Activated naive CD8-positive, alpha-beta T cell (primary cell): ENCODE measurements at regions not wholly inside any gene's neighbourhood (a gene's known extent, or its start where the extent isn't known, plus 50 kb on each side); places are given as distances from the start of the nearest gene placed in this dataset.
"Not testable (repeated sequence)": the region's sequence is repeated elsewhere in the genome, so short reads cannot be mapped to it uniquely, and the experiment has no call there.

Experiments
- H3K27ac Mint-ChIP-seq: one replicate; pipeline ENCODE4 v1.8.0; 2021; ENCODE audit warnings: mixed read lengths
- H3K27me3 Mint-ChIP-seq: one replicate; pipeline ENCODE4 v1.8.0; 2021; ENCODE audit warnings: mixed read lengths
- H3K36me3 Mint-ChIP-seq: one replicate; pipeline ENCODE4 v1.8.0; 2021; ENCODE audit warnings: mixed read lengths
- H3K4me1 Mint-ChIP-seq: one replicate; pipeline ENCODE4 v1.8.0; 2021; ENCODE audit warnings: low read depth, mixed read lengths
- H3K4me3 Mint-ChIP-seq: one replicate; pipeline ENCODE4 v1.8.0; 2021; ENCODE audit warnings: mild to moderate bottlenecking, mixed read lengths
- H3K9me3 Mint-ChIP-seq: one replicate; pipeline ENCODE4 v1.8.0; 2021; ENCODE audit warnings: low read depth, mixed read lengths

- peaks cover 23% of the 10 kb centered on the region for H3K9me3 Mint-ChIP-seq
- no peaks in the 10 kb centered on the region for H3K27me3 Mint-ChIP-seq
- H3K4me1 Mint-ChIP-seq, result no peaks in the 10 kb centered on the region
- H3K4me3 Mint-ChIP-seq, result no peak overlapping the region
- no peaks in the 10 kb centered on the region for H3K36me3 Mint-ChIP-seq
- H3K27ac Mint-ChIP-seq, result no peak overlapping the region
Observed at GRCh38 chr16:63410594-63410993, 1374.4 kb upstream of the CDH8 start.

GRCh38 chr16:63403792-63404191 is 1367.6 kb upstream of the CDH8 start:
- H3K36me3 Mint-ChIP-seq, result no peaks in the 10 kb centered on the region
- H3K4me3 Mint-ChIP-seq, result no peak overlapping the region
- no peaks in the 10 kb centered on the region for H3K4me1 Mint-ChIP-seq
- no peaks in the 10 kb centered on the region for H3K27me3 Mint-ChIP-seq
- peaks cover 34% of the 10 kb centered on the region for H3K9me3 Mint-ChIP-seq
- H3K27ac Mint-ChIP-seq, result no peak overlapping the region

GRCh38 chr16:63388277-63388676 is 1352.0 kb upstream of the CDH8 start:
- not testable (repeated sequence) for H3K4me1 Mint-ChIP-seq, H3K36me3 Mint-ChIP-seq, H3K27ac Mint-ChIP-seq

GRCh38 chr16:63385714-63386432 is 1349.6 kb upstream of the CDH8 start:
- Mint-ChIP-seq H3K9me3 (peaks cover 12% of the 10 kb centered on the region), H3K36me3 (no peaks in the 10 kb centered on the region), H3K4me3 (no peak overlapping the region), H3K27me3 (no peaks in the 10 kb centered on the region), H3K27ac (no peak overlapping the region), H3K4me1 (no peaks in the 10 kb centered on the region)

More at GRCh38 chr16:63388277-63388676, 1352.0 kb upstream of the CDH8 start:
- H3K27me3 Mint-ChIP-seq, H3K4me3 Mint-ChIP-seq, H3K9me3 Mint-ChIP-seq: not testable (repeated sequence)

- Mint-ChIP-seq H3K36me3 (no peaks in the 10 kb centered on the region), H3K4me3 (no peak overlapping the region), H3K9me3 (peaks cover 14% of the 10 kb centered on the region), H3K27me3 (no peaks in the 10 kb centered on the region), H3K4me1 (no peaks in the 10 kb centered on the region), H3K27ac (no peak overlapping the region)
Observed at GRCh38 chr16:63373744-63374143, 1337.5 kb upstream of the CDH8 start.

GRCh38 chr16:63372815-63373214 is 1336.6 kb upstream of the CDH8 start:
- Mint-ChIP-seq H3K36me3 (no peaks in the 10 kb centered on the region), H3K4me3 (no peak overlapping the region), H3K4me1 (no peaks in the 10 kb centered on the region), H3K27ac (no peak overlapping the region), H3K27me3 (no peaks in the 10 kb centered on the region), H3K9me3 (peaks cover 17% of the 10 kb centered on the region)

- Mint-ChIP-seq H3K4me1 (no peaks in the 10 kb centered on the region), H3K27ac (no peak overlapping the region), H3K27me3 (no peaks in the 10 kb centered on the region), H3K4me3 (no peak overlapping the region), H3K9me3 (peaks cover 17% of the 10 kb centered on the region), H3K36me3 (no peaks in the 10 kb centered on the region)
Observed at GRCh38 chr16:63372283-63372682, 1336.0 kb upstream of the CDH8 start.

- Mint-ChIP-seq H3K4me3 (no peak overlapping the region), H3K4me1 (no peaks in the 10 kb centered on the region), H3K27me3 (no peaks in the 10 kb centered on the region), H3K36me3 (no peaks in the 10 kb centered on the region), H3K27ac (no peak overlapping the region), H3K9me3 (peaks cover 8% of the 10 kb centered on the region)
Observed at GRCh38 chr16:63365649-63366304, 1329.5 kb upstream of the CDH8 start.

- Mint-ChIP-seq H3K4me3 (no peak overlapping the region), H3K9me3 (peaks cover 3% of the 10 kb centered on the region), H3K4me1 (no peaks in the 10 kb centered on the region), H3K27me3 (no peaks in the 10 kb centered on the region), H3K36me3 (no peaks in the 10 kb centered on the region), H3K27ac (no peak overlapping the region)
Observed at GRCh38 chr16:63363738-63364137, 1327.5 kb upstream of the CDH8 start.

- no peaks in the 10 kb centered on the region for H3K36me3 Mint-ChIP-seq
- H3K27ac Mint-ChIP-seq, result no peak overlapping the region
- no peaks in the 10 kb centered on the region for H3K27me3 Mint-ChIP-seq
- H3K9me3 Mint-ChIP-seq, result no peaks in the 10 kb centered on the region
- no peaks in the 10 kb centered on the region for H3K4me1 Mint-ChIP-seq
- no peak overlapping the region for H3K4me3 Mint-ChIP-seq
Observed at GRCh38 chr16:63361032-63361624, 1324.9 kb upstream of the CDH8 start.

- Mint-ChIP-seq H3K4me3 (no peak overlapping the region), H3K36me3 (no peaks in the 10 kb centered on the region), H3K27me3 (no peaks in the 10 kb centered on the region), H3K27ac (no peak overlapping the region), H3K9me3 (peaks cover 18% of the 10 kb centered on the region), H3K4me1 (no peaks in the 10 kb centered on the region)
Observed at GRCh38 chr16:63349961-63350360, 1313.7 kb upstream of the CDH8 start.

- Mint-ChIP-seq H3K27ac (no peak overlapping the region), H3K9me3 (peaks cover 13% of the 10 kb centered on the region), H3K4me3 (no peak overlapping the region), H3K36me3 (no peaks in the 10 kb centered on the region), H3K27me3 (no peaks in the 10 kb centered on the region), H3K4me1 (no peaks in the 10 kb centered on the region)
Observed at GRCh38 chr16:63346000-63346399, 1309.8 kb upstream of the CDH8 start.

GRCh38 chr16:63337264-63337663 is 1301.0 kb upstream of the CDH8 start:
- H3K4me3 Mint-ChIP-seq, result no peak overlapping the region
- H3K4me1 Mint-ChIP-seq, result no peaks in the 10 kb centered on the region
- H3K27me3 Mint-ChIP-seq, result no peaks in the 10 kb centered on the region
- H3K9me3 Mint-ChIP-seq, result peaks cover 42% of the 10 kb centered on the region
- no peaks in the 10 kb centered on the region for H3K36me3 Mint-ChIP-seq
- H3K27ac Mint-ChIP-seq, result no peak overlapping the region

GRCh38 chr16:63331111-63331510 is 1294.9 kb upstream of the CDH8 start:
- Mint-ChIP-seq H3K27ac (no peak overlapping the region), H3K4me1 (no peaks in the 10 kb centered on the region), H3K27me3 (no peaks in the 10 kb centered on the region), H3K4me3 (no peak overlapping the region), H3K36me3 (no peaks in the 10 kb centered on the region), H3K9me3 (peaks cover 34% of the 10 kb centered on the region)

GRCh38 chr16:63326736-63327339 is 1290.6 kb upstream of the CDH8 start:
- H3K27me3 Mint-ChIP-seq, result no peaks in the 10 kb centered on the region
- H3K36me3 Mint-ChIP-seq, result no peaks in the 10 kb centered on the region
- no peak overlapping the region for H3K4me3 Mint-ChIP-seq
- no peak overlapping the region for H3K27ac Mint-ChIP-seq
- H3K4me1 Mint-ChIP-seq, result no peaks in the 10 kb centered on the region
- H3K9me3 Mint-ChIP-seq, result peaks cover 33% of the 10 kb centered on the region
